ENCODE measurements at regions not wholly inside any gene's neighbourhood (a gene's known extent, or its start where the extent isn't known, plus 50 kb on each side); places are given as distances from the start of the nearest gene placed in this dataset.

DNA sequence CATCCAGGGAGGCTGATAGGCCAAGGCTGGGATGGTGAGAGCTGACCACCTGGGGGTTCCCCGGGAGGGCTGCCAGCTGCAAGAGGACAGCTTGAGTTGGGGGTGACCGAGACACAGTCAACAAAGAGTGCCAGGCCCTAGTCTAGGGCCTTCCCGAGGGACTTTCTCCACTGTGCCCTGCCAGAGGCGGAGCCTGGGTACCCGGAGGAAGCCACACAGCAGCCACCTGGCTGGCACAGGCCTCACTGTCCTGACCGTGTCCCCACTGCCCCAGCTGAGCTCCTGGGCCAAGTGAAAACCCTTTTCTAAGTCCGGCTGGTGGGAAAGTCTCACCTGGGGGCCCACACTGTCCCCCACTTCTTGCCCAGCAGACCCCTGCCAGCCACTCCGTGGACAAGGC lies 71.9 kb upstream of the GSE1 start:
- Histone ChIP-seq H3K9me3 (ENCODE audit: control insufficient read depth, low read length) (peaks cover 4% of the 10 kb centered on the region), H3K4me1 (ENCODE audit: control insufficient read depth, insufficient read depth, low read length) (peaks cover 4% of the 10 kb centered on the region), H3K27me3 (replicated peaks; ENCODE audit: control insufficient read depth, insufficient read depth, low read length) (no peaks in the 10 kb centered on the region), H3K4me3 (ENCODE audit: low read length) (no peak overlapping the region), H3K9ac (ENCODE audit: low read length) (no peak overlapping the region), H3K36me3 (ENCODE audit: control insufficient read depth, insufficient read depth, low read length, severe bottlenecking) (no peaks in the 10 kb centered on the region)
- DNase-seq (ENCODE audit: low read depth), result no peak

DNA sequence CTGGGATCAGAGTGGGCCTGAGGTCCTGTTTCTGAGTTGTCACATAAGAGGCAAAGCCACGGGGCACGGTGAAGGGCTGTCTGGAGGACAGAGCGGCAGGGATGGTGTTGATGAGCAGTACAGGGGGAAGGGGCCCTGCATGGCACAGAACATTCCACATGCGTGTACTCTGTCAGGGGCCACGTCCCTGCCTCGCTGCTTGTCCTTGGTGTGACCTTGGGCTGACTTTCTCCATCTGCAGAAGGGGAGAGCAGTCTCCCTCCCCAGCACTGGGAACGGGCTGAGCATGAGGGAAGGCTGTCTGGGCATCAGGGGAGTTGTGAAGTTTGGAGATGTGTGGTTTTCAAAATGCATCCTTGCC lies 71.5 kb upstream of the GSE1 start:
- Histone ChIP-seq H3K4me1 (ENCODE audit: control insufficient read depth, insufficient read depth, low read length) (no peaks in the 10 kb centered on the region), H3K9me3 (ENCODE audit: control insufficient read depth, low read length) (peaks cover 4% of the 10 kb centered on the region)

DNA sequence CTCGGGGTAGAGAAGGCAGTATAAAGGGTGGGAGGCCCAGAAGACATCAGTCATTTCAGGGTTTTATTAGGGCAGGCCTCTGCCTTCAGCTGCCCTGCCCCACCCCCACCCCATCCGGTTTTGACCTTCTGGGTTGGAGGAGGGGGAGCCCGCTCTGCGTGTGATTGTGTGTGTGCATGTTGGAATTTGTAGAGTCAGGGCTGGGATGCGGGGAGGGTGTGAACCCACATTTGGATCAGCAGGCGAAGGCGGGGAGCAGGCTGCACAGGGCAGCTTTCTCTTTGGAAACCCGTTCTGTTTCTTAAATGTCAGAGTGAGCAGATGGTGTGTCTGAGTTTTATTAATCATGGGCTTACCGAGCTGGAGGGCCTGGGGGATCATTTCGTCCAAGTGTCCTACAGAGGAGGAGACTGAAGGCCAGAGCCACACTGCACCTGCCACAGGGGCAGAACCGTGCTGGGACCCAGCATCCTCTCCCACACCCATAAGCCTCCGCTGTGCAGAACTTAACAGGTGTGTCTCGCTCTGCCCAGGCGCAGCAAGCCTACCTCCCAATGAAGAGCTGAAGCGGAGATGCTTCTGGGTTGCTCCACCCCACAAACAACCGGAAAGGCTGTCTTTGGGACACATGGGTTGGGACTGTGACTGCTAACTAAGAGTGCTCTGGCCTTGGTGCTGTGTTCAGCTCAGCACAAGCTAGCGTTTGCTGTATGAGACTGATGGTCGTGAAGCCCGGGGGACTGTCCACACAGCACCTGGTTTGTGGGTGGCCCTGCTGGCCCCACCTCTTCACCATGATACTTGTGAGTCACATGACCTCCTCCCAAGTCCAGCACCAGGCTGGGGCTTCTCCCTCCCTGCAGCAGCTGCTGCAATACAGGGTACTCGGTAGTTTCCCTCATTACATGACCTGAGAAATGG lies 70.9 kb upstream of the GSE1 start:
- Histone ChIP-seq H3K27me3 (replicated peaks; ENCODE audit: control insufficient read depth, insufficient read depth, low read length) (no peaks in the 10 kb centered on the region), H3K36me3 (ENCODE audit: control insufficient read depth, insufficient read depth, low read length, severe bottlenecking) (no peaks in the 10 kb centered on the region), H3K9ac (ENCODE audit: low read length) (no peak overlapping the region), H3K4me3 (ENCODE audit: low read length) (no peak overlapping the region), H3K4me1 (ENCODE audit: control insufficient read depth, insufficient read depth, low read length) (no peaks in the 10 kb centered on the region), H3K9me3 (ENCODE audit: control insufficient read depth, low read length) (peaks cover 4% of the 10 kb centered on the region)
- no peak for DNase-seq (ENCODE audit: low read depth)

More for the DNA sequence above, 71.5 kb upstream of the GSE1 start:
- no peak overlapping the region for H3K9ac ChIP-seq (ENCODE audit: low read length)
- no peaks in the 10 kb centered on the region for H3K36me3 ChIP-seq (ENCODE audit: control insufficient read depth, insufficient read depth, low read length, severe bottlenecking)
- no peak for DNase-seq (ENCODE audit: low read depth)
- no peaks in the 10 kb centered on the region for H3K27me3 ChIP-seq (replicated peaks; ENCODE audit: control insufficient read depth, insufficient read depth, low read length)
- H3K4me3 ChIP-seq (ENCODE audit: low read length), result no peak overlapping the region

DNA sequence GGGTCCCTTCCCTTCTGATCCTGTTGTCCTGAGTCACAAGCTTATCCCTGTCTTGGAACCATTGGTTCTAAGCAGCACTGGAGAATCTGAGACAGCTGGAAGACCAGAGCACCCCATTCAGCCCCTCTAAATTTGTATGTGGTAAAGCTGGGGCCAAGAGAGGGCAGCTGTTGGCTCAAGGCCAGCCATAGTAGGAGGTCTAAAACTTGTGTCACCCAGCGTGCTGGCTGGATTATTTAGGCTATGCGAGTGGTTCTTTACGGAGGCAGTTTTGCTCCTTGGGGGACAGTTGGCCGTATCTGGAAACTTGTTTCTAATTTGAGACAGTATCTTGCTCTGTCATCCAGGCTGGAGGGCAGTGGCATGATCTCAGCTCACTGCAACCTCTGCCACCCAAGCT lies 69.6 kb upstream of the GSE1 start:
- Histone ChIP-seq H3K36me3 (ENCODE audit: control insufficient read depth, insufficient read depth, low read length, severe bottlenecking) (no peaks in the 10 kb centered on the region), H3K4me1 (ENCODE audit: control insufficient read depth, insufficient read depth, low read length) (no peaks in the 10 kb centered on the region), H3K27me3 (replicated peaks; ENCODE audit: control insufficient read depth, insufficient read depth, low read length) (no peaks in the 10 kb centered on the region), H3K9me3 (ENCODE audit: control insufficient read depth, low read length) (peaks cover 4% of the 10 kb centered on the region), H3K4me3 (ENCODE audit: low read length) (no peak overlapping the region), H3K9ac (ENCODE audit: low read length) (no peak overlapping the region)
- DNase-seq (ENCODE audit: low read depth), result no peak

DNA sequence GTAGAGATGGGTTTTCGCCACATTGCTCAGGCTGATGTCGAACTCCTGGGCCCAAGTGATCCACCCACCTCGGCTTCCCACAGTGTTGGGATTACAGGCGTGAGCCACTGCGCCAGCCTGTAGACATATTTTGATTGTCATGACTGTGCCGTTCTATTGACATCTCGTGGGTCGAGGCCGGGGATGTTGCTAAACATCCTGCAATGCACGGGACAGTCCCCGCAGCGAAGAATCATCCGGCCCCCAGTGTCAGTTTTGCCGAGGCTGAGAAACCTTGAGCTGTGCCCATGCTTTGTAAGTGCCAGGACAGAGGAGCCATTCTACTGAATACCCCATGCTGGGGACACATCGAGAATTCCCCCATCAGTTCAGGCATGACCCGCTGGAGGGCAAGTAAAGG lies 69.1 kb upstream of the GSE1 start:
- Histone ChIP-seq H3K9me3 (ENCODE audit: control insufficient read depth, low read length) (peaks cover 4% of the 10 kb centered on the region), H3K27me3 (replicated peaks; ENCODE audit: control insufficient read depth, insufficient read depth, low read length) (no peaks in the 10 kb centered on the region), H3K9ac (ENCODE audit: low read length) (no peak overlapping the region), H3K36me3 (ENCODE audit: control insufficient read depth, insufficient read depth, low read length, severe bottlenecking) (no peaks in the 10 kb centered on the region), H3K4me3 (ENCODE audit: low read length) (no peak overlapping the region), H3K4me1 (ENCODE audit: control insufficient read depth, insufficient read depth, low read length) (no peaks in the 10 kb centered on the region)
- DNase-seq (ENCODE audit: low read depth), result no peak

DNA sequence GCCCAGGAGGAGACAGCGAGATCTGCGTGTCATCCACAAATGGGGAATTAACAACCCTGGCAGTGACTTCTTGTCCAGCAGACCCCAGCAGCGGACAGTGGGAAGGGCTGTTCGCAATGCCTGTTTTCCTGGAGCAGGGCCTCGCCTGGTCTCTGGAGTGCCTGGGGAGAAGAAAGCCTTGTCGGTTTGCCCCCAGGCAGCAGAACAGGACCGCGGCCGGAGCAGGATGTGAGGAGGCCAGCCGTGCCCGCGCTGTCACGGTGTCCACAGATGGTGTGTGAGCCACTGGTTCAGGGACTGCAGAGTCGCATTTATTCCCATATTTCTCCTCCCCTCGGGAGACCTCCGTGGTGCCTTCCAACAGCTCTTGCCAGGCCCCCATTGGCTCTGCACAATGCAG lies 68.5 kb upstream of the GSE1 start:
- Histone ChIP-seq H3K36me3 (ENCODE audit: control insufficient read depth, insufficient read depth, low read length, severe bottlenecking) (no peaks in the 10 kb centered on the region), H3K9ac (ENCODE audit: low read length) (no peak overlapping the region), H3K4me3 (ENCODE audit: low read length) (no peak overlapping the region), H3K4me1 (ENCODE audit: control insufficient read depth, insufficient read depth, low read length) (no peaks in the 10 kb centered on the region), H3K9me3 (ENCODE audit: control insufficient read depth, low read length) (peaks cover 3% of the 10 kb centered on the region), H3K27me3 (replicated peaks; ENCODE audit: control insufficient read depth, insufficient read depth, low read length) (no peaks in the 10 kb centered on the region)
- no peak for DNase-seq (ENCODE audit: low read depth)

DNA sequence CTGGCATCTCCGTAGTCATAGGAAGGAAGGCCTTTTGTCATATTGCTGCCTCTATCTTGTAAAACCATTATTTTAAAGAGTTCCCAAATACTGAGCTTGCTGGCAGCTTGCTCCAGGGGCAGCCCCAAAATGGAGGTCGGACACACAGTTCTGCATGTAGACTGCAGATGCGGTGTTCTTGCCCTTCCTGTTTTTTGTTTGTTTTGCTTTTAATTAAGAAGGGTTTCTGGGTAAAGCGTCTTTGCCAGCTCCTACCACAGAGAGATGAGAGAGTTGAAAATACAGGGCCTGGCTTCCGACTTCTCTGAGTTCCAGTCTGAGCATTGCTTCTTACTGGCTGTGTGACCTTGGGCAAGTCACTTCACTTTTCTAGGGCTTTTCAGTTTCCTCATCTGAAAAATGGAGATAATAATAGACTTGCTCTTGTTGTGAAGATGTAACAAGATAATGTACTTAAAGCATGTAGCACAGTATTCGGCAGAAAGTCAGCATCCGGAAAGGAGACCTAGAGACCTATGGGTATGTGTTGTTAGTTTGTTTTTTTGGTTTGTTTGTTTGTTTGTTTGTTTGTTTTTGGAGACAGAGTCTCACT lies 67.8 kb upstream of the GSE1 start:
- H3K36me3 ChIP-seq (ENCODE audit: control insufficient read depth, insufficient read depth, low read length, severe bottlenecking), result no peaks in the 10 kb centered on the region
- no peak overlapping the region for H3K9ac ChIP-seq (ENCODE audit: low read length)
- H3K4me1 ChIP-seq (ENCODE audit: control insufficient read depth, insufficient read depth, low read length), result no peaks in the 10 kb centered on the region
- no peak for DNase-seq (ENCODE audit: low read depth)
- no peaks in the 10 kb centered on the region for H3K9me3 ChIP-seq (ENCODE audit: control insufficient read depth, low read length)
- H3K27me3 ChIP-seq (replicated peaks; ENCODE audit: control insufficient read depth, insufficient read depth, low read length), result no peaks in the 10 kb centered on the region
- H3K4me3 ChIP-seq (ENCODE audit: low read length), result no peak overlapping the region

DNA sequence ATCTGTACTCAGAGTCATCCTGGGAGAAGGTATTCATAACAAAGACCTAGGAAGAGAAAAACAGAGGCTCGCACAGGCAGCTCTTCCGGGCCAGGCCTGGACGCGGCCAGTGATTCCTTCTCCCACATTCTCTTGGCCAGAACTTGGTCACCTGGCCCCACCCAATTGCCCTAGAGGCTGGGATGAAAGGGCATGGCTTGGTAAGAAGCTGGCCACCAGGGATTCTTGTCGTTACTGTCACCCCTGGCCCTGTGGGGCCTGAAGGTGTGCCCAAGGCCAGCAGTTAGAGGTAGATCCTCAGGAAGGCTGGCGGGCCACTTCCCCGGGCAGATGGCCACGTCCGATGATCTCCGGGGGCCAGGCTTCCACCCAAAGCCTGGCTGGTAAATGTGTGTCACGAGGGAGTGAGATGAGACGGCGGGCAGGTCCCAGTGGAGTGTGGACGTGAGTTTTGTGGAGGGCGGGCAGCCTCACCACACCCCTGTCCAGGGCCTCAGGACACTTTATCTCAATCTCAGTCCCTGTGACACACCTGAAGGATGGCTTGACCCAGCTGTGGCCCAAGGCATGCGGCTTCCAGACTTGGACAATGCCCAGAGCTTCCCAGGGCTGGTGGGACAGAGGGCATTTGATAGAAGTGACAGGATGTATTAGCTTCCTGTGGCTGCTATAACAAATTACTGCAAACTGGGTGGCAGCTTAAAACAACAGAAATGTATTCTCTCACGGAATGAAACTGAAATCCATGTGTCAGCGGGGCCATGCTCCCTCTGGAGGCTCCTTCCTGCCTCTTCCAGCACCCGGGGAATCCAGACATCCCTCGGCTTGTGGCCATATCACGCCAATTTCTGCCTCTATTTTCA lies 66.3 kb upstream of the GSE1 start:
- Histone ChIP-seq H3K9ac (ENCODE audit: low read length) (no peak overlapping the region), H3K36me3 (ENCODE audit: control insufficient read depth, insufficient read depth, low read length, severe bottlenecking) (no peaks in the 10 kb centered on the region), H3K27me3 (replicated peaks; ENCODE audit: control insufficient read depth, insufficient read depth, low read length) (no peaks in the 10 kb centered on the region), H3K4me3 (ENCODE audit: low read length) (no peak overlapping the region), H3K4me1 (ENCODE audit: control insufficient read depth, insufficient read depth, low read length) (no peaks in the 10 kb centered on the region), H3K9me3 (ENCODE audit: control insufficient read depth, low read length) (no peaks in the 10 kb centered on the region)
- DNase-seq (ENCODE audit: low read depth), result no peak

DNA sequence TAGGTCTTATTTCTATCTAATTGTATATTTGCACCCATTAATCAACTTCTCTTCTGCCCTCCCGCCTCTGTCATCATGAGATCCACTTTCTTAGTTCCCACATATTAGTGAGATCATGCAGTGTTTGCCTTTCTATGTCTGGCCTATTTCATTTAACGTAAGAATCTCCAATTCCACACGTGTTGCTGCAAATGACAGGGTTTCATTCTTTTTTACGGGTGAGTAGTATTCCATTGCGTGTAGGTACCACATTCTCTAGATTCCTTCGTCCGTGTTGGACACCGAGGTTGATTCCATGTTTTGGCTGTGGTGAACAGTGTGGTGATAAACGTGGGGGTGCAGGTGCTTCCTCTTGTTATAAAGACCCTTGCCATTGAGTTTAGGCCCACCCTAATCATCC lies 64.7 kb upstream of the GSE1 start:
- no peaks in the 10 kb centered on the region for H3K36me3 ChIP-seq (ENCODE audit: control insufficient read depth, insufficient read depth, low read length, severe bottlenecking)
- H3K4me1 ChIP-seq (ENCODE audit: control insufficient read depth, insufficient read depth, low read length), result no peaks in the 10 kb centered on the region
- no peak overlapping the region for H3K9ac ChIP-seq (ENCODE audit: low read length)
- no peaks in the 10 kb centered on the region for H3K27me3 ChIP-seq (replicated peaks; ENCODE audit: control insufficient read depth, insufficient read depth, low read length)
- no peak for DNase-seq (ENCODE audit: low read depth)
- H3K4me3 ChIP-seq (ENCODE audit: low read length), result no peak overlapping the region
- H3K9me3 ChIP-seq (ENCODE audit: control insufficient read depth, low read length), result no peaks in the 10 kb centered on the region

DNA sequence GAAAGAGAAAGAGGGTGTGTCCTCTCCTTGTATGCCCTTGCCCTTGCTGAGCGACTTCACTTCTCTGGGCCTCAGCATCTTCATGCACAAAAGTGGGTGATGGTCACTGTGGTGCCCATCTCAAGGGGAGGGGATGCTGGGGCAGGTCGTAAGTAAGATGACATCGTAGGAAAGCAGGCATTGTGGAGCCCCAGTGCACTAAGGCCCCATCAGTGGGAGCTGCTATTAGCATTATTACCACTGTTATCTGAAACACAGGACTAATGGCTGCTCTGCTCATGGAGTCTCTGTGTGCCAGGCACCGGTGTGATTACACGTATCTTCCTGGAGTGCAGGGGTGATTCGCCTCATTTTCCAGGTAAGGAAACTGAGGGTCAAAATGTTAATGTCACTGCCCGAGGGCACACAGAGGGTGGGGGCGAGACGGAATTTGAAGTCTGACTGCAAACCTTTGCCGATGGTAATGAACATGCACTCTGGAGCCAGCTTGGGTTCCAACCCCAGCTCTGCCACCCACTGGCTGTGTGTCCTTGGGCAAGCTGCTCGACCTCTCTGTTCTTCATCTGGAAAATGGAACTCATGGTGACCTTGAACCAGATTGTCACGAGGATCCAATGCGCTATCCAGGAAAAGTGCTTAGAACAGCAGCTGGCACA lies 63.2 kb upstream of the GSE1 start:
- H3K36me3 ChIP-seq (ENCODE audit: control insufficient read depth, insufficient read depth, low read length, severe bottlenecking), result no peaks in the 10 kb centered on the region
- no peak overlapping the region for H3K4me3 ChIP-seq (ENCODE audit: low read length)
- no peaks in the 10 kb centered on the region for H3K9me3 ChIP-seq (ENCODE audit: control insufficient read depth, low read length)
- no peaks in the 10 kb centered on the region for H3K27me3 ChIP-seq (replicated peaks; ENCODE audit: control insufficient read depth, insufficient read depth, low read length)
- H3K9ac ChIP-seq (ENCODE audit: low read length), result no peak overlapping the region
- DNase-seq (ENCODE audit: low read depth), result no peak
- peaks cover 6% of the 10 kb centered on the region for H3K4me1 ChIP-seq (ENCODE audit: control insufficient read depth, insufficient read depth, low read length)

DNA sequence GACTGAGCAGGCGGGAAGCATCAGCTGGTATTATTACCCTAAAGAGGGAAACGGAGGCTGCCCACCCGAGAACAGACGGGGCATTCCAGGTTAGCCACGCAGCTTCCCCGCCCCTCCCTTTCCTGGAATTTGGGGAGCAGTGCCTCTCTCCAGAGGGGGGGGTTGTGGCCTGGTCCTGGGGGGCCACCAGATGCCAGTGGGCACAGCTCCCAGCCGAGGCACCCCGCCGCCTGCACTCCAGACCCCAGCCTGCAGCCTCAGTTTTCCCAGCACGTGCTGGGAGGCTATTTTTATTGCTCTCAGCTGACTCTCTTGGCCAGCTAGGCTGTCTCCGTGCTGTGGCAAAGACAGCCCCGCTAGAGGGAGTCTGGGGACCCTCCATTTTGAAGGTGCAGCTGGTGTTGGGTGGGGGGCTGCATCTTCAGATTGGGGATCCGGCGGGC lies 62.7 kb upstream of the GSE1 start:
- H3K9me3 ChIP-seq (ENCODE audit: control insufficient read depth, low read length), result no peaks in the 10 kb centered on the region
- H3K4me3 ChIP-seq (ENCODE audit: low read length), result no peak overlapping the region
- DNase-seq (ENCODE audit: low read depth), result no peak
- H3K36me3 ChIP-seq (ENCODE audit: control insufficient read depth, insufficient read depth, low read length, severe bottlenecking), result no peaks in the 10 kb centered on the region
- no peak overlapping the region for H3K9ac ChIP-seq (ENCODE audit: low read length)
- peaks cover 6% of the 10 kb centered on the region for H3K4me1 ChIP-seq (ENCODE audit: control insufficient read depth, insufficient read depth, low read length)
- no peaks in the 10 kb centered on the region for H3K27me3 ChIP-seq (replicated peaks; ENCODE audit: control insufficient read depth, insufficient read depth, low read length)

Measured in adipocyte (in vitro differentiated cells).